GM06990 (cell line): ENCODE measurements at regions not wholly inside any gene's neighbourhood (a gene's known extent, or its start where the extent isn't known, plus 50 kb on each side); places are given as distances from the start of the nearest gene placed in this dataset.

Experiments
- DNase-seq: peaks from one replicate; pipeline ENCODE4 v3.0.0-alpha.2; 2011; ENCODE audit not compliant: insufficient read length; ENCODE audit errors: extremely low read depth
- H3K27me3 ChIP-seq: replicated peaks from 2 replicates; pipeline ENCODE4 v1.6.0; 2011; ENCODE audit warnings: low read length; ENCODE audit not compliant: control insufficient read depth, insufficient read depth
- H3K36me3 ChIP-seq: 2 replicates; pipeline ENCODE4 v1.5.1; 2011; ENCODE audit warnings: low read length; ENCODE audit not compliant: control insufficient read depth, insufficient read depth
- H3K4me3 ChIP-seq: replicated peaks from 2 replicates; pipeline ENCODE4 v1.5.1; 2011; ENCODE audit warnings: low read depth, mild to moderate bottlenecking, control low read depth, low read length
- CTCF ChIP-seq: IDR thresholded peaks from 2 replicates; pipeline ENCODE4 v1.5.1; 2011; ENCODE audit warnings: low read length, control low read depth, mild to moderate bottlenecking, inconsistent platforms; ENCODE audit not compliant: insufficient read depth, poor library complexity, severe bottlenecking

- Histone ChIP-seq H3K27me3 (no peaks in the 10 kb centered on the region), H3K36me3 (no peaks in the 10 kb centered on the region), H3K4me3 (no peak overlapping the region)
- no peak for DNase-seq
- TF ChIP-seq CTCF = no peak
Measured at GRCh38 chr6:126949786-126950185, 168.7 kb upstream of the RSPO3 start.

- Histone ChIP-seq H3K36me3 (no peaks in the 10 kb centered on the region), H3K4me3 (no peak overlapping the region), H3K27me3 (no peaks in the 10 kb centered on the region)
- TF ChIP-seq CTCF = no peak
- DNase-seq = no peak
Measured at GRCh38 chr6:126955621-126956020, 162.8 kb upstream of the RSPO3 start.

GRCh38 chr6:126957721-126958120, 160.8 kb upstream of the RSPO3 start:
- no peaks in the 10 kb centered on the region for H3K36me3 ChIP-seq
- no peak for DNase-seq
- no peak overlapping the region for H3K4me3 ChIP-seq
- TF ChIP-seq CTCF = no peak
- H3K27me3 ChIP-seq = no peaks in the 10 kb centered on the region

DNA sequence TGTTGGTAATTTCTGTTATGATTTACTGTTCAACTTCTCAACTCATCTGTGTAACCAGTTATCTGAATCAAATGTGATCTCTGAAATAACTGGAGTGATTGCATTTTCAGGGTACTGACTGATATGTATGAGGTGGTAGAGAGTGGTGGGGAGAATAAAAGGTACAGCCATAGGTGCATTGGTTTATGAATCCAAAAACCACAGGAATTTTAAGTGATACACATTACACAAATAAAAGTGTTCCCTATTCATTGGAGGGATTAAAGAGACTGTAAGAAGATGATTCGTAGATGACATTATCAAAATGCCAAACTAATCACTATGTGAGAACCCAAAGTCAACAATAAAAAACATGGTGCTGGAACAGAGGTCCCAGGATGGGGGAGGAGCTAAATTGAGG, 158.7 kb upstream of the RSPO3 start:
- TF ChIP-seq CTCF = no peak
- no peak for DNase-seq

GRCh38 chr6:126963077-126963809, 155.2 kb upstream of the RSPO3 start:
- no peak for TF ChIP-seq CTCF
- DNase-seq = no peak
- no peaks in the 10 kb centered on the region for H3K27me3 ChIP-seq
- no peaks in the 10 kb centered on the region for H3K36me3 ChIP-seq
- H3K4me3 ChIP-seq = no peak overlapping the region

More for the DNA sequence above, 158.7 kb upstream of the RSPO3 start:
- H3K4me3 ChIP-seq = no peak overlapping the region
- no peaks in the 10 kb centered on the region for H3K36me3 ChIP-seq
- no peaks in the 10 kb centered on the region for H3K27me3 ChIP-seq
